LNCAP (cell line): ENCODE measurements at regions not wholly inside any gene's neighbourhood (a gene's known extent, or its start where the extent isn't known, plus 50 kb on each side); places are given as distances from the start of the nearest gene placed in this dataset.

Experiments
- TF ChIP-seq, protein P1 (sequence below): fragments of 450-650 bp; IDR thresholded peaks from 2 replicates; pipeline ENCODE4 v1.5.1; 2017; ENCODE audit warnings: mild to moderate bottlenecking

DNA sequence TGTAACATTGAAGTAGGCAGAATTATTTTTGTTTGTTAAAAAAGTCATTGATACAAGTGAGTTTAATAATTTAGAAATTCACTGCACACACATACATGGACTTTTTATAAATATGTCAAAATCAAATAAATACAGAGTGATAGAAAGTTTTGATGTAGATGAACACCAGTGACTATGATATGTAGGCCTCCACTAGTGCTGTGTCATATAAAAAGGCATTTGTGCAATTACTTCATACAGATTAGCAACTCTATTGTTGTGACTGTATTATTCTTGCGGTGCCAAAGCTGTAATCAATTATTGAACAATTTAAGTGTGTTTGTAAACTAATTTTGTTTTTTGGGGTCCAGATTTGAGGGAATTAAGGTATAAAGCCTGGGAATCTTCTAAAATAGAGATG lies 366.2 kb upstream of the PITX2 start:
- TF ChIP-seq, protein P1, sequence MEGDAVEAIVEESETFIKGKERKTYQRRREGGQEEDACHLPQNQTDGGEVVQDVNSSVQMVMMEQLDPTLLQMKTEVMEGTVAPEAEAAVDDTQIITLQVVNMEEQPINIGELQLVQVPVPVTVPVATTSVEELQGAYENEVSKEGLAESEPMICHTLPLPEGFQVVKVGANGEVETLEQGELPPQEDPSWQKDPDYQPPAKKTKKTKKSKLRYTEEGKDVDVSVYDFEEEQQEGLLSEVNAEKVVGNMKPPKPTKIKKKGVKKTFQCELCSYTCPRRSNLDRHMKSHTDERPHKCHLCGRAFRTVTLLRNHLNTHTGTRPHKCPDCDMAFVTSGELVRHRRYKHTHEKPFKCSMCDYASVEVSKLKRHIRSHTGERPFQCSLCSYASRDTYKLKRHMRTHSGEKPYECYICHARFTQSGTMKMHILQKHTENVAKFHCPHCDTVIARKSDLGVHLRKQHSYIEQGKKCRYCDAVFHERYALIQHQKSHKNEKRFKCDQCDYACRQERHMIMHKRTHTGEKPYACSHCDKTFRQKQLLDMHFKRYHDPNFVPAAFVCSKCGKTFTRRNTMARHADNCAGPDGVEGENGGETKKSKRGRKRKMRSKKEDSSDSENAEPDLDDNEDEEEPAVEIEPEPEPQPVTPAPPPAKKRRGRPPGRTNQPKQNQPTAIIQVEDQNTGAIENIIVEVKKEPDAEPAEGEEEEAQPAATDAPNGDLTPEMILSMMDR, result no peak

DNA sequence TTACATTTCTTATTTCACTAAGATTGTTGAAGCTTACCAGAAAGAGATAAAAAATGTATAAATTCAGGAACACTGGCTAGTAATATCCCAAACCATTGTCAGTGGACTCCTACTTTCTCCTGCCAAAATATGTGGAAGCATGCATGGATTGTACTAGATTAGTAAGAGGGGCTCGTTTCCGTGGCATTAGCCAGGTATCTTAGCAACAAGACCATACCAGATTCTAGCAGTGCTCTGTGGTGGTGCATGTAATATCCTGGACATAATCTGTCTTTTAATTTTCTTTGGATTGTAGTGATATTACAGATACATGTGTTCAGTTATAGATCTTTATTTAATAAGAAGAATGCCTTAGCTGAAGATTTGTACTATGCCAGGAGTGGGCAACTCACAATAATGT lies 371.9 kb upstream of the PITX2 start:
- TF ChIP-seq, protein P1, result no peak

DNA sequence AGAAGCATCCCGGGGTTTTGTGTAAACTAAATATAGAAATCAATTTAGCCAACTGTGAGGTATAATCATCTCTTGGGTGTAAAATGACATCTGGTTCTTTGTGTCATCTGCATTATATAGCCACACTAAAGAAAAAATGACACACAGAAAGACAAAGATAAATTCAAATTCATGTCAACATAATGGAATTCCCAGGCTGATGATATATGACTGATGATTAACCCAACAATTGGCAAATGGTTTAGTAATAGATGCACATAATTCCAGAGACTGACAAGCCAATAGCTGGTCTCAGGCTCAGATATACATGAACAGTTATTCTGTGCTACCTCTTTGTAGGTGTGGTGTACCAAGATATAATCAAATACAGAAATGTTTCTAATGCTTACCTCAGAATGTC lies 375.4 kb upstream of the PITX2 start:
- TF ChIP-seq, protein P1, result no peak

DNA sequence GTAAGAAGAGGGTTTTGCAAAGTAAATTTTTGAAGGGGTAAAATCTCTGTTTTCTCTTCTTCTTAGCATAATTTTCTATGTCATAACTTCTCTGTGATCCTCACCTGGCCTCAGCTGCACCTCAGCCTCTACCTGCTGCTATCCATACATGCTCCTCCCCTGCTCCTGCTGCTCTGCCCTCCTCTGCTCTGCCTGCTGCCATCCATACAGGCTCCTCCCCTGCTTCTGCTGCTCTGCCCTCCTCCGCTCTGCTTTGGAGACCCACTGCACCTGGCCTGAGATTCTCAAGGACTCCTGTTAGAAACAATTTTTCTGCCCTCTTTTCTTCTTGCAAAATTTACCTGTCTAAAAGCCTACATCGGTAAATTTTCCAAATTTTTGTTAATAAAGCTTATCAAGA lies 388.6 kb upstream of the PITX2 start:
- TF ChIP-seq, protein P1, result no peak

DNA sequence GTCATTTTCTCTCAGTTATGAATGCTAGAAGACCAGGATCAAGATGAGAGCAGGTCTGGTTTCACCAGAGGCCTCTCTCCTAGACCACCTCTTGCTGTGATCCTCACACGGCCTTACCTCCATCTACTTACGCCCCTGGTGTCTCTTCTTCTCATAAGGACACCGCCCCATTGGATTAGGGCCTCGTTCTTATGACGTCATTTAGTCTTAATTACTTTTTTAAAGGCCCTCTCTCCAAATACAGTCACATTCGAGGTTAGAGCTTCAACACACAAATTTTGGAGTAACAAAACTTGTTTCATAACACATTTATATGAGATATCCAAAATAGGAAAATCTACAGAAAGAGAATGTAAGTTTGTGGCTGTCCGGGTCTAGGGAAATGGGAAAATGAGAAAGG lies 391.0 kb upstream of the PITX2 start:
- TF ChIP-seq, protein P1, result no peak

DNA sequence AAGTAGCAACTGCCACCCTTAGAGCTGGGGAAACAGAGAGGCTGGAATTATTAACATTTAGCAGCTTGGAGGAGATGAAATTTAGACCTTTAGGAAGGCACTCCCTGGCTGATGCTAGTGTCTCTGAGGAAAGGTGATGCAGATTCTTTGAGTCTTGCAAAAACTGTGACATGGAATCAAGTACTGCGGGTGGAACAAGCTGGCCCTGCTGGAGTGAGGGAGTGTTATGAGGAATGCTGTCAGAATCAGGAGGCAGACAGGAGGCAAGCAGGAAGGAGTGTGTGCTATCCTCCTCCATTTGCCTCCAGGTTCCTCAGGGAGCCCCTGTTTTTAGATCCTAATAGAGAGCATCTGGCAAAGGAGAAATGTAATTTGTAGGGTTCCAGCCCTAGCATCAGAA lies 391.7 kb upstream of the PITX2 start:
- TF ChIP-seq, protein P1, result no peak

DNA sequence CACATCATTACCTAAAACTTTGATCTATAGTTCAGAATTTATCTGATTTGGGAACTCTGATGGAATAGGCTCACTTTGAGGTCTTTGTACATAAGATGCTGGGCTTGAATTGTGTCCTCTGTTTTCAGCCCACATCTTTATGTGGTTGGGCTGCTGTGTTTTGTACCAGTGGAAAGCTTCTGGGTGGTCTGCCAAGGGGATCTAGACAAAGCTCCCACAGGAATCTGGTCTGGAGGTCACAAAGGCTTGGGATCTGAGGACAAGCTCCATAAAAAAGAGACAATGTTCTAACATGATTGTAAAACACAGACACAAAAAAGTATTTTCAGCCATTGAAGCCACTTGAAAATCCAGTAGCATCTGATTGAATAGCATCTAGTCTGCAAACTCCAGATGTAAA lies 393.5 kb upstream of the PITX2 start:
- TF ChIP-seq, protein P1, result no peak

DNA sequence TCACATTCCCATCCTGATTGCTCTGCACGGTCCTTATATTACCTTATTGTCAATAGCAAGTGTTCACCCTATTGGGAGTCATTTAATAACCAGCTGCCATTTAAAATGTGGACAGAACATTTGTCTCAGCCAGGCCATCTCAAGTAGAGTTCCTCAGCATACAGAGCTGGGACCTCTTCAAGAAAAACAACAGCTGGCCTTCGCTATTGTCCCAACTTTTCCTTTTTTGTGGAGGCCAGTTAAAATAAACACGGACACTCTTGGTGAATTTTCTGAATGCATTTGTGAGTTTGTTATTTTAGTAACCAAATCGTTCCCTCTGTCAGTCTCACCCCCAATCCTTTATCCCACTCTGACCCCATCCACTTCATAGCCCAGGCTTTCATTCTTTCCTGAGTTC lies 395.3 kb upstream of the PITX2 start:
- TF ChIP-seq, protein P1, result no peak
